ENCODE measurements at regions not wholly inside any gene's neighbourhood (a gene's known extent, or its start where the extent isn't known, plus 50 kb on each side); places are given as distances from the start of the nearest gene placed in this dataset.

- no peak for DNase-seq
Measured at GRCh38 chrX:10079231-10079630, 77.5 kb upstream of the CLCN4 start.

- DNase-seq: no peak
Measured at GRCh38 chrX:10083809-10084208, 73.0 kb upstream of the CLCN4 start.

GRCh38 chrX:10085223-10085622, 71.6 kb upstream of the CLCN4 start:
- DNase-seq: no peak

GRCh38 chrX:10086676-10087075, 70.1 kb upstream of the CLCN4 start:
- DNase-seq: no peak

- DNase-seq: no peak
Measured at GRCh38 chrX:10087391-10087790, 69.4 kb upstream of the CLCN4 start.

GRCh38 chrX:10089378-10089795, 67.4 kb upstream of the CLCN4 start:
- no peak for DNase-seq

GRCh38 chrX:10090319-10090718, 66.5 kb upstream of the CLCN4 start:
- no peak for DNase-seq

GRCh38 chrX:10095246-10095645, 61.5 kb upstream of the CLCN4 start:
- no peak for DNase-seq

- no peak for DNase-seq
Measured at GRCh38 chrX:10095698-10096432, 60.9 kb upstream of the CLCN4 start.

DNA sequence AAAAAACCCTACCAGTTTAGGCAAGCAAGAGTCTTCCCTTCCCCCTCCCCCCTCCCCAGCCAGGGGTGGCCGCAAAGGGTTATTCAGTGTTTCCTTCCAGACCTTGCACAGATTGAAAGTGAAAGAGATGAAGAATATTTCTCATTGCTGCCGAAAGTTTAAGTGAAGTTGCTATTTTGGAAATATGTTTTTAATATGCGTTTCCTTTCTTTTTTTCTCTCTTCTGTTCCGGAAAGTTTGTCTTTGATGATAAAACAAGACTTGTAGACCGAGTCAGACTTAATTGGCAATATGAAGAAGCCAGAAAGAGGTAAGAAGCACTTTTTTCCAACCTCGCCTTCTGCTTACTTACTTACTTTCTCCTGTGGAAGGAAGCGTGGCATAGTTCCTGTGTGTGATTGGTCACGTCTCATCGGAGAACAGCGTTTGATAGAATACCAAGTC, 58.5 kb upstream of the CLCN4 start:
- DNase-seq: no peak

GRCh38 chrX:10099411-10099810, 57.4 kb upstream of the CLCN4 start:
- DNase-seq: no peak

- no peak for DNase-seq
Measured at GRCh38 chrX:10101269-10101668, 55.5 kb upstream of the CLCN4 start.

DNA sequence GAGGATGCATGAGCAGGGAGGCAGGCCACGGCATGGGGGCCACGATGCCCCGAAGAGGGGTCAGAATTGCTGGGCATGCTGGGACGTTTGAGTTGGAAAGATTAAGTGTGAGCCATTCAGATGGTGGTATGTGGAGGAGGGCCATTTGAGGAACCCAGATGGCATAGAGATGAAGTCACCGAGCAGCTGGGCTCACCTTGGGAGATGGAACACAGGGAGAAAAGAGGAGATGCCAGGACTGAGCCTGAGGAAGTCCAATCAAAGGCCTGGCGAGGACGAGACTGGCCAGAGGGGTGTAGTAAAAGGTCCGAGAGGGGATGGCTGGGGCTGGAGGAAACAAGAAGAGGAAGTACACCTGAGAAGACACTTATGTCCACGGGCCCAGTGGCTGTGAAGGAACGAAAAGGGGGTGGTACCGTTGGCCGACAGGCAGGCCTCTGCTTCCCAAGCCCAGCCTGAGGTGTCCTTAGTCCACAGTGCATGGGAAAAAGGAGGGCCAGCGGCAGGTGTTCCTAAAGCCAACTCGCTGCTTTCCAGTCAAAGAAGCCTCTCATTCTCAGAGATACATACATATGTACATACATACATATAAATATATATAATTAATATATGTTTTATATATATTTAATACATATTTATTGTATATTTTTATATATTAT, 54.6 kb upstream of the CLCN4 start:
- no peak for DNase-seq

DNA sequence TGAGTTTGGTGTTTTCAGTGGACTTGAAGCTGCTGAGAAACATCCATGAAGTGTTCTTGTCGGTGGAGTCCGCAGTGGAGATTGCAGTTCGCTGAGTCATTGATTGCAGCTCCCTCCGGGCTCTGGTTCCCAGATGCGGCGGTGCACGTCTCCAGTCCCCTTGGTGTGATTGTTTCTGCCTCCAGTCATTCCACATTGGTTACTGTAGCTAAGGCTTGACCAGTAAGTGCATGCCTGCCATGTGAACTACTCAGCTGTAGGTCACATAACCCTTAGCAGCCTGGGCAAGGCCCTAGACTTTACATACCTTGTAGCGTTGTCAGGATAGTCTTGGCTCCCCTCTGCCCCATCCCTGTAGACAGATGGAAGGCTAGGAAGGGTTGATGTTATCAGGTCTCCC, 53.8 kb upstream of the CLCN4 start:
- no peak for DNase-seq

- DNase-seq: peak; percentile 77
Measured at GRCh38 chrX:10104958-10105658, 51.7 kb upstream of the CLCN4 start.

GRCh38 chrX:10106806-10107205, 50.0 kb upstream of the CLCN4 start:
- DNase-seq: no peak

All from muscle of arm (tissue), 1 donor.